ENCODE measurements at regions not wholly inside any gene's neighbourhood (a gene's known extent, or its start where the extent isn't known, plus 50 kb on each side); places are given as distances from the start of the nearest gene placed in this dataset.

DNA sequence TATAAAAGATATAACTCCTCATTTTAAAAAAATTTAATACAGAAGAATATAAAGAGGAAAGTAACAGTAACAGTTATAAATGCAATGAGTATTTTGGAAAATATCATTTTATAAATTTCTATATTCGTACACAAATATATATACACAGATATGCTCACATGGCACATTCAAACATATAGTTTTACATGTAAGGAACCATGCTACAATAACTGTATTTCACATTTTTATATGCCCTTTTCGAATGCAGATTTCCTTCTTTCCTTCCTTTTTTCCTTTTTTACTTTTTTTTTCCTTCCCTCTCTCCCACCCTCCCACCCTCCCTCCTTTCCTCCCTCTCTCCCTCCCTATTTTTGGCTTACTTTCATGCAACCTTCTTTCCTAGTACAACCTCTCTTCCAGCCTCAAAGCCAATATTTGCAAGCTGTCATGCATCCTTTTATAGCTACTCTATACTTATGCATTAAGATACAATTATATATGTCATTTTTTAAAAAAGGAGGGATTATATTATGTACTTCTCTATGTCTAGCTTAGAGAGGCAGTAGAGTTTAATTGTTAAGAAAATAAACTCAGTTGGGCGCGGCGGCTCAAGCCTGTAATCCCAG is 830.5 kb downstream of the IGSF11 start:
- no peak for TF ChIP-seq POLR2A (IDR thresholded peaks at IDR 0.05; ENCODE audit: extremely low read depth, insufficient read length)
- no peak for TF ChIP-seq CTCF (IDR thresholded peaks at IDR 0.05; ENCODE audit: low read depth, low read length)
- no peak for TF ChIP-seq MAX (IDR thresholded peaks at IDR 0.05; ENCODE audit: low read depth, low read length)
